RWPE2 (cell line): ENCODE measurements at regions not wholly inside any gene's neighbourhood (a gene's known extent, or its start where the extent isn't known, plus 50 kb on each side); places are given as distances from the start of the nearest gene placed in this dataset.
"Not testable (repeated sequence)": the region's sequence is repeated elsewhere in the genome, so short reads cannot be mapped to it uniquely, and the experiment has no call there.

ENCODE experiments used
- ATAC-seq: fragments of 200-7000 bp; cut with Tn5 transposase; 3 replicates; pipeline ENCODE4 v1.9.1; 2021; ENCODE audit warnings: low read depth
- DNase-seq: peaks from one replicate; pipeline ENCODE4 v3.0.0-alpha.2; 2020; ENCODE audit warnings: low spot score
- H3K27ac ChIP-seq: fragments of 450-650 bp; 2 replicates; pipeline ENCODE4 v1.5.1; 2017; ENCODE audit warnings: mild to moderate bottlenecking; ENCODE audit not compliant: poor library complexity, severe bottlenecking
- H3K27me3 ChIP-seq: fragments of 250-450 bp; sonication (Bioruptor Pico); 2 replicates; pipeline ENCODE4 v1.5.1; 2021; ENCODE audit warnings: mild to moderate bottlenecking, moderate library complexity; ENCODE audit not compliant: insufficient read depth, poor library complexity, severe bottlenecking
- H3K36me3 ChIP-seq: fragments of 250-450 bp; sonication (Bioruptor Pico); 2 replicates; pipeline ENCODE4 v1.5.1; 2020; ENCODE audit warnings: low read depth, mild to moderate bottlenecking, moderate library complexity
- H3K4me1 ChIP-seq: fragments of 250-450 bp; sonication (Bioruptor Pico); 2 replicates; pipeline ENCODE4 v1.5.1; 2021; ENCODE audit warnings: mild to moderate bottlenecking, moderate library complexity; ENCODE audit not compliant: insufficient read depth, poor library complexity, severe bottlenecking
- H3K4me3 ChIP-seq: fragments of 250-450 bp; sonication (Bioruptor Pico); 2 replicates; pipeline ENCODE4 v1.5.1; 2021; ENCODE audit warnings: mild to moderate bottlenecking, moderate library complexity; ENCODE audit not compliant: severe bottlenecking
- H3K9me3 ChIP-seq: fragments of 250-450 bp; sonication (Bioruptor Pico); 2 replicates; pipeline ENCODE4 v1.5.1; 2021; ENCODE audit warnings: mild to moderate bottlenecking, moderate library complexity; ENCODE audit not compliant: severe bottlenecking
- CTCF ChIP-seq: fragments of 450-650 bp; IDR thresholded peaks from one replicate; pipeline ENCODE4 v1.5.1; 2017; ENCODE audit warnings: mild to moderate bottlenecking, moderate library complexity; ENCODE audit not compliant: poor library complexity, severe bottlenecking

- H3K27ac ChIP-seq = no peak overlapping the region
- no peaks in the 10 kb centered on the region for H3K9me3 ChIP-seq
- H3K4me3 ChIP-seq = no peak overlapping the region
- H3K36me3 ChIP-seq = no peaks in the 10 kb centered on the region
- no peak for TF ChIP-seq CTCF
- no peaks in the 10 kb centered on the region for H3K4me1 ChIP-seq
- no peak for ATAC-seq
- no peak for DNase-seq
- H3K27me3 ChIP-seq = no peaks in the 10 kb centered on the region
Observed at GRCh38 chrX:66876776-66877175, 237.9 kb upstream of the EDA2R start.

GRCh38 chrX:66872771-66873170 is 233.9 kb upstream of the EDA2R start:
- Histone ChIP-seq H3K27me3 (no peaks in the 10 kb centered on the region), H3K27ac (no peak overlapping the region), H3K9me3 (no peaks in the 10 kb centered on the region), H3K4me1 (no peaks in the 10 kb centered on the region), H3K4me3 (no peak overlapping the region), H3K36me3 (no peaks in the 10 kb centered on the region)
- ATAC-seq = no peak
- DNase-seq = no peak
- no peak for TF ChIP-seq CTCF

- H3K27me3 ChIP-seq = no peaks in the 10 kb centered on the region
- H3K36me3 ChIP-seq = no peaks in the 10 kb centered on the region
- H3K9me3 ChIP-seq = no peaks in the 10 kb centered on the region
- no peaks in the 10 kb centered on the region for H3K4me1 ChIP-seq
- DNase-seq (no peak), ATAC-seq (no peak)
- no peak overlapping the region for H3K27ac ChIP-seq
- H3K4me3 ChIP-seq = no peak overlapping the region
- no peak for TF ChIP-seq CTCF
Observed at GRCh38 chrX:66863721-66864120, 224.8 kb upstream of the EDA2R start.

GRCh38 chrX:66833426-66833825 is 194.5 kb upstream of the EDA2R start:
- Histone ChIP-seq H3K9me3 (no peaks in the 10 kb centered on the region), H3K27ac (no peak overlapping the region), H3K4me3 (no peak overlapping the region), H3K36me3 (no peaks in the 10 kb centered on the region), H3K4me1 (no peaks in the 10 kb centered on the region), H3K27me3 (no peaks in the 10 kb centered on the region)
- no peak for DNase-seq
- no peak for TF ChIP-seq CTCF
- no peak for ATAC-seq

GRCh38 chrX:66815227-66815626 is 176.3 kb upstream of the EDA2R start:
- TF ChIP-seq CTCF = no peak
- H3K27me3 ChIP-seq = no peaks in the 10 kb centered on the region
- no peaks in the 10 kb centered on the region for H3K9me3 ChIP-seq
- H3K4me3 ChIP-seq = no peak overlapping the region
- no peak overlapping the region for H3K27ac ChIP-seq
- no peaks in the 10 kb centered on the region for H3K36me3 ChIP-seq
- no peaks in the 10 kb centered on the region for H3K4me1 ChIP-seq
- DNase-seq (no peak), ATAC-seq (no peak)

GRCh38 chrX:66794514-66794913 is 155.6 kb upstream of the EDA2R start:
- ATAC-seq, H3K36me3 ChIP-seq, H3K4me1 ChIP-seq, H3K27me3 ChIP-seq, H3K9me3 ChIP-seq, H3K27ac ChIP-seq, DNase-seq, H3K4me3 ChIP-seq: not testable (repeated sequence)
